PC-3 (cell line): ENCODE measurements at regions not wholly inside any gene's neighbourhood (a gene's known extent, or its start where the extent isn't known, plus 50 kb on each side); places are given as distances from the start of the nearest gene placed in this dataset.

ENCODE experiments used
- CTCF ChIP-seq: fragments of 300-600 bp; sonication (generic); conservative IDR thresholded peaks from 2 replicates; pipeline ENCODE4 v1.5.1; 2017; ENCODE audit warnings: antibody characterized with exemption, low read depth, mild to moderate bottlenecking, low read length
- EZH2phosphoT487 ChIP-seq: fragments of 300-600 bp; sonication (generic); IDR thresholded peaks from 2 replicates; pipeline ENCODE4 v1.6.1; 2018; ENCODE audit warnings: mild to moderate bottlenecking, antibody characterized with exemption, low read length, borderline replicate concordance

- TF ChIP-seq CTCF (no peak), EZH2phosphoT487 (no peak)
These were observed 217.0 kb upstream of the DKK2 start for GRCh38 chr4:107253090-107253489.
